GM12892 (cell line): ENCODE measurements at regions not wholly inside any gene's neighbourhood (a gene's known extent, or its start where the extent isn't known, plus 50 kb on each side); places are given as distances from the start of the nearest gene placed in this dataset.

ENCODE experiments used
- POLR2A ChIP-seq: IDR thresholded peaks from 2 replicates; pipeline ENCODE4 v1.6.1; 2011; ENCODE audit warnings: low read depth, low read length, control low read depth
- POLR2AphosphoS5 ChIP-seq: IDR thresholded peaks from 2 replicates; pipeline ENCODE4 v1.6.1; 2011; ENCODE audit warnings: low read depth, low read length, control low read depth

DNA sequence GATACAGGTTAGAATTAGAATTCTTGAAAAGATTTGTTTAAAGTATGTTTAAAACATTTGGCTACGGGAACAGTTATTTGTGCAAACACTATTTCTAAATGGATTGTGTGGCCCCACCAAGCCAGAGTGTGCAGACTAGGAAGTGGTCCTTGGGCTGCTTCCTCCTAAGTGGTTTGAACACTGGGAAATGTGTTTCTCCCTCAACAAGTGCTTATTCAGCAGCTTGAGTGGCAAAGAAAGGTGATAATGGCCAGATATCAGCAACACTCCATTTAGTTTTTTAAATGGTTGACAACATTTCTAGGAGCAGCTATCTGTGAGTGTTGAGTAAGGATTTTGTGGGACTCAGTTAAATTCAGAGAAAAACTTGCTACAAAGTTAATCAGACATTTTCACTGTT, 141.4 kb upstream of the LNX1 start:
- TF ChIP-seq POLR2A (no peak), POLR2AphosphoS5 (no peak)
